Activated naive CD8-positive, alpha-beta T cell treated with anti-CD3 and anti-CD28 coated beads, Interleukin-2, amount 50 U/mL, for 24 hours (primary cell): ENCODE measurements at regions not wholly inside any gene's neighbourhood (a gene's known extent, or its start where the extent isn't known, plus 50 kb on each side); places are given as distances from the start of the nearest gene placed in this dataset.

Experiments
- ATAC-seq: fragments of 150-1000 bp; cut with Tn5 transposase; one replicate; pipeline ENCODE4 v1.10.0; 2021
- DNase-seq: peaks from one replicate; pipeline ENCODE4 v3.0.0; 2021
- H3K27ac Mint-ChIP-seq: one replicate; pipeline ENCODE4 v1.8.0; 2021; ENCODE audit warnings: mild to moderate bottlenecking, mixed read lengths
- H3K27me3 Mint-ChIP-seq: one replicate; pipeline ENCODE4 v1.8.0; 2021; ENCODE audit warnings: mixed read lengths
- H3K36me3 Mint-ChIP-seq: one replicate; pipeline ENCODE4 v1.8.0; 2021; ENCODE audit warnings: low read depth, mixed read lengths
- H3K4me1 Mint-ChIP-seq: one replicate; pipeline ENCODE4 v1.8.0; 2021; ENCODE audit warnings: mixed read lengths
- H3K4me3 Mint-ChIP-seq: one replicate; pipeline ENCODE4 v1.8.0; 2021; ENCODE audit warnings: mild to moderate bottlenecking, moderate library complexity, mixed read lengths
- H3K9me3 Mint-ChIP-seq: one replicate; pipeline ENCODE4 v1.8.0; 2021; ENCODE audit warnings: mixed read lengths

DNA sequence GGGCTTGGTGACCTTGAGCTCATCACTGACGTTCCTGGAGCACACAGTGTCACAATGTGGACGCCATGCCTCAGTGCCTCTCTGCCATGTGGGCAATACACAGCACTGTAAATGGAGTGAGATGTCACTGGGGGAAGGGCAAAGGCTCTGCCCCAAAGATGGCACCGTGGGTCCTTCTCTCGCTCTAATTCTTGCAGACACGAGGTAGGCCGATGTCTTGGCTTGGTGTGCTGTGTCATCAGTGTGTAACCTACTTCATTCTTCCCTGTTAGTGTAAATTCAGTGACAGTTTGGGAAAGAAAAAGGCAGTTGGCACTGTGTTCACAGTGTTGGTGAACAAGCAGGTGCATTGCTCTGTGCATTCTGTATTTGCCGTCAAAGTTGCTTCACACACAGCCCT, 309.3 kb upstream of the MYT1L start:
- Mint-ChIP-seq H3K36me3 (no peaks in the 10 kb centered on the region), H3K4me3 (no peak overlapping the region), H3K27ac (no peak overlapping the region), H3K9me3 (peaks cover 5% of the 10 kb centered on the region), H3K4me1 (peaks cover 6% of the 10 kb centered on the region), H3K27me3 (no peaks in the 10 kb centered on the region)
- no peak for DNase-seq
- no peak for ATAC-seq

DNA sequence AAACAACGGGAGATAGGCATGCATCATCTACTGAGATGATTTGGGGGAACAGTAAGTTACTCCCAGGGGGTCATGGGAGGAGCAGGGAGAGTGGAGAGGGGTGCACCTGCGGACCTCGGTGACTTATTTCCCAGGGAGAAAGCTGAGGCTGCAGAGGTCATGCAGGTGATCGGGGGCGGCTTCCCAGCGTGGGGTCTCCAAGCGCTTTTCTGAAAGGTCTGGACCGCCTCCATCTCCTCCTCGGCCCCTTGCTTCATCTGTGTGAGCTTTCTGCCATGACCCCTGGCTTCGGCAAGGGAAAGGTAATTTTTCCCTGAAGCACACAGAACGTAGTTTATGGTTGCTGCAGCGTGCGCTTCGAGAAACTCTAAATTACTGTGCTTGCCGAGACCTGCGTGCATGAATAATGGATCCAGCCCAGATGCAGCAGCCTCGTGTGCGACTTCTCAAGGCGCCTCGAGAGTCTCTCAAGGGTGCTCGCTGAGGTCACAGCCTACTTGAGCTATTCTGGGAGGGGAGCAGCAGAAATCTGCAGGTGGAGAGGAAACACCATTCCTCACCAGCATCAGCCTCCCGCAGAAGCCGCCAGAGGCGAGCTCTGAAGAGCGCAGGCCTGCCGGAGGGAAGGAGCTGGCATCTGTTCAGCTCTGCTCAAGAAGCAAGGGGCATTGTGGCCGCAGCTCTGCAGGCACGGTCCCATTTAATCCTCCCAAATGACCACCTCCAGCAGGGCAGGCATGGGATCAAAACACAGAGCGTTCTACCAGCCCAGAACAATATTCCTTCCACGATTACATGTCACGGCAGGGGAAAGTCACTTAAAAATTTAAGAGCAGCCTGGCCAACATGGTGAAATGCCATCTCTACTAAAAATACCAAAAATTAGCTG, 308.4 kb upstream of the MYT1L start:
- Mint-ChIP-seq H3K4me1 (peaks cover 3% of the 10 kb centered on the region), H3K4me3 (no peak overlapping the region), H3K27ac (no peak overlapping the region), H3K9me3 (peaks cover 5% of the 10 kb centered on the region), H3K27me3 (no peaks in the 10 kb centered on the region), H3K36me3 (no peaks in the 10 kb centered on the region)
- DNase-seq (no peak), ATAC-seq (no peak)

GRCh38 chr2:2638547-2639220, 307.6 kb upstream of the MYT1L start:
- Mint-ChIP-seq H3K36me3 (no peaks in the 10 kb centered on the region), H3K27me3 (no peaks in the 10 kb centered on the region), H3K9me3 (no peaks in the 10 kb centered on the region), H3K27ac (no peak overlapping the region), H3K4me3 (no peak overlapping the region), H3K4me1 (no peaks in the 10 kb centered on the region)
- no peak for ATAC-seq
- no peak for DNase-seq

GRCh38 chr2:2636813-2637212, 305.7 kb upstream of the MYT1L start:
- Mint-ChIP-seq H3K36me3 (no peaks in the 10 kb centered on the region), H3K27me3 (no peaks in the 10 kb centered on the region)
- no peak for DNase-seq

GRCh38 chr2:2635025-2635528, 304.0 kb upstream of the MYT1L start:
- Mint-ChIP-seq H3K27me3 (no peaks in the 10 kb centered on the region), H3K4me1 (no peaks in the 10 kb centered on the region), H3K27ac (no peak overlapping the region), H3K36me3 (no peaks in the 10 kb centered on the region), H3K4me3 (no peak overlapping the region), H3K9me3 (no peaks in the 10 kb centered on the region)
- no peak for ATAC-seq
- DNase-seq: no peak

More at GRCh38 chr2:2636813-2637212, 305.7 kb upstream of the MYT1L start:
- Mint-ChIP-seq H3K9me3 (no peaks in the 10 kb centered on the region), H3K4me1 (no peaks in the 10 kb centered on the region), H3K4me3 (no peak overlapping the region), H3K27ac (no peak overlapping the region)
- ATAC-seq: no peak

DNA sequence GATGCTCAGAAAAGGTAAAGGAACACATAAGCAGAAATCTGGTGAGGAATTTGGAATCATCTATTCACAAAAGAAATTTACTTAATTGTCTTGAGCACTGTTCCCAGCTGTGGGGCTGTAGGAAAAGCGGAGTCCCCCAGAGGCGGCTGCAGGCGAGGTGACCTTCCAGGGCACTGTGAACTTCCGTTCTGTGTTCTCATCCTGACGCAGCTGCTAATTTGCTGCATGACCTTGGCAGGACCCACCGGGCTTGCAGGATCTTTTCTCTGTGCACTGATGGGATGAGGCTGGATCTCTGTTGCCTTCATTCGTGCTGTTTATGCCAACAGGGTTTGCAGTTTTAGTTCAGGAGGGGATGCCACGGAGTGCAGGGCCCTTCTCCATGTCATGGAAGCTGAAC, 301.9 kb upstream of the MYT1L start:
- no peaks in the 10 kb centered on the region for H3K4me1 Mint-ChIP-seq
- no peak for ATAC-seq
- H3K4me3 Mint-ChIP-seq: no peak overlapping the region
- DNase-seq: no peak
- no peaks in the 10 kb centered on the region for H3K27me3 Mint-ChIP-seq
- H3K36me3 Mint-ChIP-seq: no peaks in the 10 kb centered on the region
- H3K9me3 Mint-ChIP-seq: no peaks in the 10 kb centered on the region
- H3K27ac Mint-ChIP-seq: no peak overlapping the region

GRCh38 chr2:2623939-2624338, 292.9 kb upstream of the MYT1L start:
- H3K36me3 Mint-ChIP-seq: no peaks in the 10 kb centered on the region
- no peak overlapping the region for H3K4me3 Mint-ChIP-seq
- H3K27ac Mint-ChIP-seq: no peak overlapping the region
- ATAC-seq: no peak
- DNase-seq: no peak
- no peaks in the 10 kb centered on the region for H3K4me1 Mint-ChIP-seq
- no peaks in the 10 kb centered on the region for H3K9me3 Mint-ChIP-seq
- no peaks in the 10 kb centered on the region for H3K27me3 Mint-ChIP-seq

DNA sequence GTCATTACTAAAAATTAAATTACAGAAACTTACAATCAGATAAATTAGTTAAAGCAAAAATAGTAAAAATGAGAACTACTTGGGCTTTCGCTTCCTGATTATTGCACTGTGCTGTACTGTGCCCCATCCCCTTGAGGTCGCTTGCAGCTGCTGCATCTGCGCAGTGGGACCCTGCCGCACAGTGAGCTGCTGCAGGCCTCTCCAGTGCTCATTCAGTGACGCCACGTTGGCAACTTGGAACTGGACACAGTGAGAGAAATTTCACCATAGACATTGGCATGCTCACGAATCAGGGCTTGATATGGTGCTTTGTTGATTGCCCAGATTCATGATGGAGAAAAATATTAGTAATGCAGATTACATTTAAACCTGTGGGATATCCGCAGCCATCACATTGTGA, 290.8 kb upstream of the MYT1L start:
- Mint-ChIP-seq H3K4me1 (no peaks in the 10 kb centered on the region), H3K27me3 (no peaks in the 10 kb centered on the region), H3K4me3 (no peak overlapping the region), H3K9me3 (no peaks in the 10 kb centered on the region), H3K27ac (no peak overlapping the region), H3K36me3 (no peaks in the 10 kb centered on the region)
- no peak for ATAC-seq
- no peak for DNase-seq

GRCh38 chr2:2620604-2621003, 289.5 kb upstream of the MYT1L start:
- Mint-ChIP-seq H3K4me3 (no peak overlapping the region), H3K4me1 (no peaks in the 10 kb centered on the region), H3K27ac (no peak overlapping the region), H3K9me3 (no peaks in the 10 kb centered on the region), H3K36me3 (no peaks in the 10 kb centered on the region), H3K27me3 (peaks cover 4% of the 10 kb centered on the region)
- ATAC-seq (no peak), DNase-seq (no peak)

DNA sequence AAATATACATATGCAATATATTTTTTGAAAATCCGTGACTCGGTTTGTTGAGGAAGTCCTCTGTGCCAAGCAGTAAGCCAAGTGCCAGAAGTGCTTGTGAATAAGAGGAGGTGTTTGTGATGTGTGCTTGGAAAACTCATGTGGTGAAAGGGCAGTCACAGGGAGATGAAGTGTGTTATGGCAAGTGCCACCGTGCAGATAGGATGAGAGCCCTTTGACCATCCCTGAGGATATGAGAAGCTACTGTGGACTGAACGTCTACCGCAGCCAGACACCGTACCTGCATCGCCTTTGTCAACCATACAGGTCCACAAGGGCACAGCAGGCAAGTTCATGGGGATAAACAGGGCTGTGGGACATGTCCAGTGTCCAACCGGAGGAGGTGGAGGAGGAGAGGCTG, 288.9 kb upstream of the MYT1L start:
- H3K9me3 Mint-ChIP-seq: no peaks in the 10 kb centered on the region
- H3K4me1 Mint-ChIP-seq: no peaks in the 10 kb centered on the region
- H3K36me3 Mint-ChIP-seq: no peaks in the 10 kb centered on the region
- no peak overlapping the region for H3K27ac Mint-ChIP-seq
- H3K27me3 Mint-ChIP-seq: peaks cover 4% of the 10 kb centered on the region
- H3K4me3 Mint-ChIP-seq: no peak overlapping the region
- DNase-seq (no peak), ATAC-seq (no peak)

DNA sequence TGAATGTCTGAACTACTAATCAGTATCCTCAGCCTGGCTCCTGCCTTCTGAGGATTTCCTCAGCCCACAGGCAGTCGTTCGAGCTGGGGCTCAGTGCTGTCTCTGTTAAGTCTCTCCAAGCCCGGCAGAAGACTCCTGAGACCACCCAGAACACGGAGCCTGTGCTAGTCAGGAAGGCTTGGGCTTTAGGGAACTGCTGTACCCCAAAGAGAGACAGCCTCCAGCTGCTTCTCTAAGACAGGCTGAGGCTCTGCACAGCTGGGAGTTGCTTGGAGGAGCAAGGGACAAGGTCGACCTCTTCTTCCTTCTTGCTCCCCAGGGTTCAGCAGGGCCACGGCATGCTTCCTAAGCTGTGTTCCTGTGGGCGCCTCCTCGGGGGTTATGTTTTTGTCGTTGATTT, 283.4 kb upstream of the MYT1L start:
- no peak overlapping the region for H3K27ac Mint-ChIP-seq
- ATAC-seq: no peak
- peaks cover 3% of the 10 kb centered on the region for H3K36me3 Mint-ChIP-seq
- H3K4me1 Mint-ChIP-seq: peaks cover 7% of the 10 kb centered on the region
- H3K4me3 Mint-ChIP-seq: no peak overlapping the region
- H3K9me3 Mint-ChIP-seq: peaks cover 5% of the 10 kb centered on the region
- DNase-seq: no peak
- H3K27me3 Mint-ChIP-seq: peaks cover 4% of the 10 kb centered on the region

DNA sequence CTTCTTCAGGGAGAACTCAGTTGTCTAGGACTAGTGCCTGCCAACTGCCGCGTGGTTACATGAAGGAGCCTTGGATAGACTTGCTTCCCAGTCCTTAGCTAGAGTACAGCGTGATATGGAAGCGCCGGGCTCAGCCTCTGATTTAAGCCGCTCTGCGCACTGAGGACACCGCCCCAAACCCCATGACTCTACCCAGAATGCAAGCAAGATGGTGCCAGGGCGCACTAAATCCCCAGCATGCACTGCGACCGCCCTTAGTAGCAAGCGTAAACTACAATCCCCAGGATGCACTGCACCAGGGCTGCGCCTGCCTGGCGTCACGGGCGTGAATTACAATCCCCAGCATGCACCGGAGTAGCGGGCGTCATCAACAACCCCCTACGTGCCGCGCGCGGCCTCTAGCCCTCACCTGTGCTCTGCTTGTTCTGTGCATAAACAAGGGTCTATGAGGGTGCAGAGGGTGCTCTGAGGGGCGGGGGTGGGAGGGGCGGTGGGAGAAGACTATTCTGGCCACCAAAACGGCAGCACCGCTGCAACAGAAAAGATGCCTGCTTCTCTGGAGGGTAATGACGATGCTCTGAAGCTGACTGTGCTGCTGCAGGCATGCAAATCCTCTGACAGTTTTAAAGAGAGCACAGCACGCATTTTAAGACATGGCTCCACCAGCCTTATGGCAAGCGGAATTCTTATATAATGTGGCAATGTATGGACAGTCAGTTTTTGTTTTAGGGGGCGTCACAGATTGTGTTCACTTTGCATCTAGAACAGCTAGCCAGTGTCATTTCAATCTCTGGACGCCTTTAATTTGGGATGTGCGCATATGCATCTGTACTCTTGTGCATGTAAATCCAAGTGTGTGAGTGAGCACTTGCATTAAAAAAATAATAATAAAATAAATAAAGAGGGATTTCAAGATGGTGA, 282.5 kb upstream of the MYT1L start:
- H3K36me3 Mint-ChIP-seq: peaks cover 3% of the 10 kb centered on the region
- ATAC-seq (peak; percentile 100), DNase-seq (peak; percentile 83)
- peaks cover 5% of the 10 kb centered on the region for H3K9me3 Mint-ChIP-seq
- H3K4me3 Mint-ChIP-seq: peak overlapping the region; percentile 75
- H3K27ac Mint-ChIP-seq: peak overlapping the region; percentile 67
- peaks cover 8% of the 10 kb centered on the region for H3K27me3 Mint-ChIP-seq
- peaks cover 7% of the 10 kb centered on the region for H3K4me1 Mint-ChIP-seq

DNA sequence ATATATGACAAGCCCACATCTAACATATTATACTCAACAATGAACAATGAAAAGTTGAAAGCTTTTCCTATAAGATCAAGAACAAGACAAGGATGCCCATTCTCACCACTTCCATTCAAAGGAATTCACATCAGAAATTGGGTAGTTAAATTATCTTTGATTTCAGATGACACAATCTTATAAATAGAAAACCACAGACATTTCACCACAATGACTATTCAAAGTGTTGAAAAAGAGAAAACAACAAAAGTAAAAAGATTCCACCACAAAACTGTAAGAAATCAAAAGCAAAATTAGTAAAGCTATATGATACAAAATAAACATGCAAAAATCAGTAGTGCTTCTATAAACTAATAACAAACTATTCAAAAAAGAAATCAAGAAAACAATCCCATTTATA, 279.7 kb upstream of the MYT1L start:
- Mint-ChIP-seq H3K27ac (no peak overlapping the region), H3K9me3 (peaks cover 5% of the 10 kb centered on the region), H3K4me1 (peaks cover 7% of the 10 kb centered on the region), H3K36me3 (peaks cover 3% of the 10 kb centered on the region), H3K27me3 (peaks cover 4% of the 10 kb centered on the region), H3K4me3 (no peak overlapping the region)
- ATAC-seq (no peak), DNase-seq (no peak)

- H3K4me1 Mint-ChIP-seq: no peaks in the 10 kb centered on the region
- no peak overlapping the region for H3K4me3 Mint-ChIP-seq
- ATAC-seq (no peak), DNase-seq (no peak)
- H3K27ac Mint-ChIP-seq: no peak overlapping the region
- H3K27me3 Mint-ChIP-seq: peaks cover under 1% of the 10 kb centered on the region
- no peaks in the 10 kb centered on the region for H3K36me3 Mint-ChIP-seq
- H3K9me3 Mint-ChIP-seq: peaks cover 14% of the 10 kb centered on the region
Measured at GRCh38 chr2:2600366-2600765, 269.3 kb upstream of the MYT1L start.
